ENCODE measurements at regions not wholly inside any gene's neighbourhood (a gene's known extent, or its start where the extent isn't known, plus 50 kb on each side); places are given as distances from the start of the nearest gene placed in this dataset.

- DNase-seq (ENCODE audit: low read depth in 2 of 2, low spot score in 1 of 2), result no peak
Observed at GRCh38 chr5:74199005-74199404, 441.5 kb downstream of the ENC1 start.

- DNase-seq (ENCODE audit: low read depth in 2 of 2, low spot score in 1 of 2), result no peak
Observed at GRCh38 chr5:74198156-74198555, 442.4 kb downstream of the ENC1 start.

GRCh38 chr5:74196233-74196632 lies 444.3 kb downstream of the ENC1 start:
- no peak for DNase-seq (ENCODE audit: low read depth in 2 of 2, low spot score in 1 of 2)

- no peak for DNase-seq (ENCODE audit: low read depth in 2 of 2, low spot score in 1 of 2)
Observed at GRCh38 chr5:74194196-74194595, 446.3 kb downstream of the ENC1 start.

- DNase-seq (ENCODE audit: low read depth in 2 of 2, low spot score in 1 of 2), result no peak
Observed at GRCh38 chr5:74192606-74193299, 447.8 kb downstream of the ENC1 start.

- DNase-seq (ENCODE audit: low read depth in 2 of 2, low spot score in 1 of 2), result no peak
Observed at GRCh38 chr5:74188351-74189105, 452.0 kb downstream of the ENC1 start.

GRCh38 chr5:74187757-74188156 lies 452.8 kb downstream of the ENC1 start:
- no peak for DNase-seq (ENCODE audit: low read depth in 2 of 2, low spot score in 1 of 2)

- no peak for DNase-seq (ENCODE audit: low read depth in 2 of 2, low spot score in 1 of 2)
Observed at GRCh38 chr5:74186356-74187315, 453.9 kb downstream of the ENC1 start.

- no peak for DNase-seq (ENCODE audit: low read depth in 2 of 2, low spot score in 1 of 2)
Observed at GRCh38 chr5:74185599-74185998, 454.9 kb downstream of the ENC1 start.

- DNase-seq (ENCODE audit: low read depth in 2 of 2, low spot score in 1 of 2), result no peak
Observed at GRCh38 chr5:74184649-74185048, 455.9 kb downstream of the ENC1 start.

- no peak for DNase-seq (ENCODE audit: low read depth in 2 of 2, low spot score in 1 of 2)
Observed at GRCh38 chr5:74183041-74183440, 457.5 kb downstream of the ENC1 start.

- DNase-seq (ENCODE audit: low read depth in 2 of 2, low spot score in 1 of 2), result no peak
Observed at GRCh38 chr5:74182603-74183002, 457.9 kb downstream of the ENC1 start.

GRCh38 chr5:74179701-74180100 lies 460.8 kb downstream of the ENC1 start:
- no peak for DNase-seq (ENCODE audit: low read depth in 2 of 2, low spot score in 1 of 2)

GRCh38 chr5:74179179-74179578 lies 461.3 kb downstream of the ENC1 start:
- no peak for DNase-seq (ENCODE audit: low read depth in 2 of 2, low spot score in 1 of 2)

GRCh38 chr5:74177961-74178360 lies 462.6 kb downstream of the ENC1 start:
- DNase-seq (ENCODE audit: low read depth in 2 of 2, low spot score in 1 of 2), result no peak

GRCh38 chr5:74174366-74174765 lies 466.2 kb downstream of the ENC1 start:
- no peak for DNase-seq (ENCODE audit: low read depth in 2 of 2, low spot score in 1 of 2)

- no peak for DNase-seq (ENCODE audit: low read depth in 2 of 2, low spot score in 1 of 2)
Observed at GRCh38 chr5:74173665-74174064, 466.9 kb downstream of the ENC1 start.

GRCh38 chr5:74173241-74173640 lies 467.3 kb downstream of the ENC1 start:
- DNase-seq (ENCODE audit: low read depth in 2 of 2, low spot score in 1 of 2), result no peak

- DNase-seq (ENCODE audit: low read depth in 2 of 2, low spot score in 1 of 2), result no peak
Observed at GRCh38 chr5:74169701-74170100, 470.8 kb downstream of the ENC1 start.

GRCh38 chr5:74167930-74168315 lies 472.6 kb downstream of the ENC1 start:
- no peak for DNase-seq (ENCODE audit: low read depth in 2 of 2, low spot score in 1 of 2)

- no peak for DNase-seq (ENCODE audit: low read depth in 2 of 2, low spot score in 1 of 2)
Observed at GRCh38 chr5:74167206-74167929, 473.2 kb downstream of the ENC1 start.

All from stimulated activated CD8-positive, alpha-beta memory T cell treated with anti-CD3 and anti-CD28 coated beads, Interleukin-4, amount 100 ng/mL, for 4 hours (primary cell).